ENCODE measurements at regions not wholly inside any gene's neighbourhood (a gene's known extent, or its start where the extent isn't known, plus 50 kb on each side); places are given as distances from the start of the nearest gene placed in this dataset.

DNA sequence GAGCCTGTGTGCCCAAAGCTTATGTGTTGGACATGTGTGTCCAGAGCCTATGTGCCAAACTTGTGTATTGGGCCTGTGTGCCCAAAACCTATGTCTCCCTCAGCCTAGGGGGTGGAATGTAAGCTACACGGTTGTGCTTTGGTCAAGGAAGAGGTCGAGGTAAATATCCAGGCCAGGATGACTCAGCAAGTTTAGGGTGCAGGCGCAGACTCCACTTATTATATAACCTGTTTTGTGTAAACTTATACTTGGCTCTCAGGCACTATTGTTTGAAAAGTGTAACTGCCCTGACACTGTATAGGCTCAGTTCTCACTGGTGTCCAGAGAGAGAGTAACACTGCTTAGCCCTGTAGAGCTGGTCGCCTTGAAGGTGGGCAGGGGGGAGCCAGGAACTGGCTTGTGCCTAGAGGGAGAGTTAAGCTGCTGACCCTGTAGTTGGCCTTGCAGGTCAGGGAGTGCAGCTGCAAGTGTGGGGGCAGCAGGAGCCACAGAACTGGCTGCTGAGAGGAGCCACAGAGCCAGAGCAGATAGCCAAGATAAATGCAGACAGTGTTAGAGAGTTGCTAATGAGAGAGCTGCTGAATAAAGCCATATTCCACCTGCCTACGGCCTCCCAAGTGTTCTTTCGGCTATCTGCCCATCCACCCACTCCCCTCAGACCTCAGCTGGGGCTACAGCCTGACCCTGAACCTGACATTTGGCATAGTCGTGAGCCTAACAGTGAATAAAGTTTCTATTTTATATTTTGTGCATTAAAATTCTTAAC lies 517.2 kb upstream of the SLITRK1 start:
- DNase-seq, result no peak

GRCh38 chr13:84393981-84394625 lies 511.8 kb upstream of the SLITRK1 start:
- DNase-seq, result no peak

DNA sequence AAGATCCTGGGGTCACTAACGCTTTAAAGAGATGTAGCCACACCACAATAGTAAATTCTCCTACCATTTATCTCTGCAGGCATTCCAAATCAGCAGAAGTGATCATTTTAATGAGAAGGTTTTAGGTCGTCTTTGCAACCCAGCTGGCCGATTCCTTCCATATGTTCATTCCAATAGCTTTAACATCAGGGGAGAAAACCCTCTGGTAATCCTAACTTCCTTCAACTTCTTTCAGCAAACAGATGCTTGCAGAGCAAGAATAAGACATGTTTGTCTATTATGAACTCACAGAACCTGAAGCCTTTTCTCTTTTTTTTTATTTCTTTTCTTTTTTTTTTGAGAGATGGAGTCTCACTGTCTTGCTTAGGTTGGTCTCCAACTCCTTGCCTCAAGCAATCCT lies 498.6 kb upstream of the SLITRK1 start:
- no peak for DNase-seq

DNA sequence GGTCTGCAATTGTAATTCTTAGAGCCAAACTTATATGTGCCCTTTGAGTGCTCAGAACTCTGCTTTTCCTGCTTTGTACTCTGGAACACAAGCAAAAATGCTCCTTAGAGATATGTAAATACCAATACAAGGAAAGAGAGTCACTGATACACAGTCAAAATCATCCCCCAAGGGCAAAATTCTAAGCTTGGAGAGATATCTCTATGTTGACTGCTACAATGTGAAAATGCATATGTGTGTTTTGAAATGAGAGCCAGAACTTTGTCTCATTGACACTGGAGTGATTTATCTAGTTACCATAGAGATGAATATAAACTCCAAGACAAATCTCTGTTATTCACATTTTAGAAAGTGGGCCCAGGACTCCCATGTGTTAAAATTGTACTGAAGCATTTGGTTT lies 494.8 kb upstream of the SLITRK1 start:
- DNase-seq, result no peak

GRCh38 chr13:84366506-84366905 lies 484.2 kb upstream of the SLITRK1 start:
- no peak for DNase-seq

DNA sequence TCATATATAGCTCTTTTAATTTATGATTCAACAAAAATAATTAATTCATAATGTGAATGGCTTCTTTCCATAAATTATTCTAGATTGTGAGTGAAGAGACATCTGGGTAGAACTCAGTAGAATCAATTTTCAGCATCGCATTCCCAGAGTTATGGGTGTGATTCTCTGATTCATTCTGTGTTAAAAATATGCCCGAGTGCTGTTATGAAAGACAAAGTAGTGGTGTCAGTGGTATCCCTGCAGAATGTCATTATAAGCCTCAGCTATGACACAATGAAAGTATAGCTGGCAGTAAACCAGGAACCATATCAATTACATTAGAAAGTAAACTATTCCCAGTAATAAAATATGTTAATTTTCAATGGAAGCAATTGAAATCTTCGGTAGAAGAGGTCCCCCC lies 480.5 kb upstream of the SLITRK1 start:
- DNase-seq, result no peak

GRCh38 chr13:84360822-84361221 lies 478.5 kb upstream of the SLITRK1 start:
- DNase-seq, result no peak

DNA sequence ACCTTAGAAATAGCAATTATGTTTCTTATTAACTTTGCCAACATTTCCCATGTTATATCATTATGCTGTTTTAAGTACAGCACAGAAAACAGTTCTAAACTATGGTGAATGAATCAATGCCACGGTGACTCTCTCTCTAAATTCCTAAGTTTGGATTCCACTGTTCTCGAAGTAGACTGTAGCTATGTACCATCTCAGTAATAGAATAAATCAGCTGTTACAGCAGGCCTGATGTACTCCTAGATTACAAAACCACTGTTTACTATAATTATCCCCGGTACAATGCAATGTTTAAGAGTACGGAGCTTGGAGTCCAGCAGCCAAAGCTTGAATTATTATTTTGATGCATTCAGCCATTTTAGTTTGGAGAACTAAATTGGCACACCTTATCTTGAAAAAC lies 476.3 kb upstream of the SLITRK1 start:
- no peak for DNase-seq

- no peak for DNase-seq
Observed at GRCh38 chr13:84352946-84353345, 470.7 kb upstream of the SLITRK1 start.

- no peak for DNase-seq
Observed at GRCh38 chr13:84339456-84339855, 457.2 kb upstream of the SLITRK1 start.

- no peak for DNase-seq
Observed at GRCh38 chr13:84332346-84332745, 450.1 kb upstream of the SLITRK1 start.

DNA sequence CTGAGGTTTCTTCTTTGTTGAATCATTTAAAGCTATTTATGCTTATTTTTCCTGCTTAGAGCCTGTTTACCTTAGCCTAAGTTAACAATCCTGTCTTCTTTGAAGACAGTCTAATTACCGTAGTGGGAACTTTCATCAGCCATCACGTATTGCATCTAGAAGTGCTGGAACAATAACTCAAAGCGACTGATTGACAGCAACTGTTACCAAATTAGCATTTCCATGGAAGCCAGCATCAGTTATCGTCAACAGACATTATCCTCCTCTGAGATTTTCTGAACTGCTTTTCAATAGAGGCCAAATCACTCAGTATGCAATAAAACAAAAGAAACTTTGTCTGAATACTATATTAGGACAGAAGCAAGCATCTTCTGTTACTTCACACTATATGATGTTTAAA lies 433.3 kb upstream of the SLITRK1 start:
- DNase-seq, result no peak

DNA sequence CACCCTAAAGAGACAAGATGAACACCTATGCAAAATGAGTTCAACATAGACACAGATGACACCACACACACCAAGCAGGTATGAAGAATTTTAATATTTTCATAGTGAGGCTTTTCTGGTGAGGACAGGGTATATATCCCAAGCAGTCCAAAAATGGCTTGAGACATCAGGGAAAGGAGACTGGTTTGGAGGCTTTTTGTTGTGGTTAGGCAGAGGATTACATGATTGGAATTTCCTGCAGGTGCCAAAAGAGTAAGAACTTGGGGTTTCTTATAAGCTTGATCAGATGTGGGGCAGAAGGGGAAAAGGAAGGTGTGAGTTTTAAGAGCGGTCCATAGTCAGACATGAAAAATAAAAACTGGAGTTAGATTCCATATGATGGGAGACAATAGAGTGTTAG lies 420.8 kb upstream of the SLITRK1 start:
- no peak for DNase-seq

GRCh38 chr13:84297251-84297650 lies 415.0 kb upstream of the SLITRK1 start:
- DNase-seq, result no peak

GRCh38 chr13:84296401-84296800 lies 414.1 kb upstream of the SLITRK1 start:
- no peak for DNase-seq

DNA sequence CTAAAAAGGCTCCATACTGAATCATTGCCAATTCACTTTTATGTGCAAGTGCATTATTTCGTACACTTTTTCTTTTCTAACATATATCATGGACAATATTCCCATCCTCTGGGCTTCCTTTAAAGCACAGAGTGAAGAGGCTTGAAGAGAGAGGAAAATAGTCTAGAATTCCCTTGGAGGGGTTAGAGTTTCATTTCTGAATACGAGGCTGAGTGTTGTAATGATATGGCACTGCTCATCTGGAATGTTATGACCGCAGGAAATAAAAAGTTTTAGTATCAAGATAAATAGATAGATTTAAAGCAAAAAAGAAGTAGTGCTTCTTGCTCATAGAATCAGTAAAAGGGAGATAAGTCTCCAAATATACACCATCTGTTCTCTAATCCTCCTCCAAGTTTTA lies 412.3 kb upstream of the SLITRK1 start:
- DNase-seq, result no peak

- DNase-seq, result no peak
Observed at GRCh38 chr13:84290386-84290785, 408.1 kb upstream of the SLITRK1 start.

- no peak for DNase-seq
Observed at GRCh38 chr13:84279166-84279565, 396.9 kb upstream of the SLITRK1 start.

- no peak for DNase-seq
Observed at GRCh38 chr13:84272877-84273562, 390.7 kb upstream of the SLITRK1 start.

- DNase-seq, result no peak
Observed at GRCh38 chr13:84265257-84265764, 383.0 kb upstream of the SLITRK1 start.

DNA sequence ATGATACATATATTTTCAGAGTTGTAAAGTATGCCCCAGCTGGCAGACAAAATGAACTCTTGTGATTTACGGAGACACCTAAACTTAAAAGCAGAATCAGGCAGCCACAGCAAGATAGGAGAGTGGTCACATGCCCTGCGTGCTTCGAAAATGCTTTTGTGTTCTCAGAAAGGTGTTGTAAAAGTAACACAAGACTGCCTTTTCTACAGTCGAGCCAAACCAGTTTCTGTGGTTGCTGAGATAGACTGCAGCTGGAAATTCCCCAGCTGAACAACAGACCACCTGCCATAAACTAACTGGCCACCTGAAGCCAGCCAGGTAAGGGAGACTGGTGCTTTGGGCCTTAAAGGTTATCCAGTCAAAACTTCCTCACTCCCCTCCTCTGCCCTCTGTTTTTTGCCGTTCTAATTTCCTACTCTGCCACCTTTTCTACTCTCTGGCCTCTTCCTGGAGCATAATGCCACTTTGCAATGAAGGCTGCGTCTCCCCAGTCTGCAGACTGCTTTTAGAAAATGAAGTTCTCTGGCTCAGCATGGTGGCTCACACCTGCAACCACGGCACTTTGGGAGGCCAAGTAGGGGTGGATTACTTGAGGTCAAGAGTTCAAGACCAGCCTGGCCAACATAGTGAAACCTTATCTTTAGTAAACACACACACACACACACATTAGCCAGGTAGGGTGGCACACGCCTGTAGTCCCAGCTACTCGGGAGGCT lies 381.2 kb upstream of the SLITRK1 start:
- DNase-seq, result no peak

DNA sequence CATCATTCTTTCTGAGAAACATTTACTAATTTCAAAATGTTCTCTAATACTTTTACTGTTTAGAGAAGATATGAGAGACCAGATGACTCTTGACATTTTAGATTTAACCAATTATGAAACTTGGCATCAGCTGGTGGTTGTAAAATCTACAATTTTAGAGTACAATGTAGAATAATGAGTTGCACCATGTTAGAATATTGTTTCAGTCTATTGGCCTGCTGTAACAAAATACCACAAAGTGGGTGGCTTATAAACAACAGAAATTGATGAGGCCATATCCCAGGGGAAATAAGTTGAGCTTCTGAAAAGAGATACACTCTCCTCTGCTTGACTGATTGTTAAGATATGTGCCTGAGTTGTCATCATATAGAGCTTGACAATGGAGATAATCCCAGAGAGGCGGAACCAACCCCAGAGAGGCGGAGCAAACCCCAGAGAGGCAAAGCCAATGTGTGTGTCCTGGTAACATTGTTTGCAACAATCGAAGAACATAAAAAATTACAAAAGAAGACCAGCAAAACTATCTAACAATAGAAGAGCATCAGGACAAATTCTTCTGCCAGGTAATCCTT lies 373.0 kb upstream of the SLITRK1 start:
- no peak for DNase-seq

GRCh38 chr13:84249463-84249862 lies 367.2 kb upstream of the SLITRK1 start:
- no peak for DNase-seq

Measured in NCI-H1048 (cell line).